ENCODE measurements at regions not wholly inside any gene's neighbourhood (a gene's known extent, or its start where the extent isn't known, plus 50 kb on each side); places are given as distances from the start of the nearest gene placed in this dataset.

GRCh38 chr2:67702284-67702683 lies 305.2 kb downstream of the ETAA1 start:
- TF ChIP-seq CTCF (IDR thresholded peaks at IDR 0.05) (no peak), POLR2A (IDR thresholded peaks at IDR 0.05; ENCODE audit: low read depth) (no peak), EP300 (IDR thresholded peaks at IDR 0.05) (no peak), POLR2AphosphoS5 (IDR thresholded peaks at IDR 0.05) (no peak)
